MCF 10A (cell line): ENCODE measurements at regions not wholly inside any gene's neighbourhood (a gene's known extent, or its start where the extent isn't known, plus 50 kb on each side); places are given as distances from the start of the nearest gene placed in this dataset.

Experiments used
- BruUV-seq: library from RNA; stranded (reverse); fragments of 400-500 nt; replicated peaks from 2 replicates; lab custom pipeline; 2021; lab: Mats Ljungman, UMichigan
- CTCF ChIA-PET: fragments of 300-600 bp; sonication (Branson Sonifier 250); formaldehyde crosslinking; extraction: SDS; loops from one replicate; lab custom pipeline; 2021; ENCODE audit warnings: antibody characterized with exemption, inconsistent platforms; lab: Yijun Ruan, JAX
- POLR2A ChIA-PET: fragments of 300-600, 350-650 bp; sonication (Branson Sonifier 250); formaldehyde crosslinking; extraction: SDS; loops from one replicate; lab custom pipeline; 2020; ENCODE audit warnings: antibody characterized with exemption, inconsistent platforms; lab: Yijun Ruan, JAX
- DNase-seq: peaks from one replicate; pipeline ENCODE4 v3.0.0-alpha.2; 2018; ENCODE audit not compliant: unreplicated experiment
- H3K27ac Mint-ChIP-seq: one replicate; pipeline ENCODE4 v1.8.0; 2022; ENCODE audit warnings: mild to moderate bottlenecking, low read depth, mixed read lengths; ENCODE audit not compliant: unreplicated experiment
- H3K27me3 Mint-ChIP-seq: one replicate; pipeline ENCODE4 v1.8.0; 2022; ENCODE audit warnings: mixed read lengths; ENCODE audit not compliant: insufficient read depth, unreplicated experiment
- H3K36me3 Mint-ChIP-seq: one replicate; pipeline ENCODE4 v1.8.0; 2022; ENCODE audit warnings: mild to moderate bottlenecking, moderate library complexity, mixed read lengths; ENCODE audit not compliant: insufficient read depth, unreplicated experiment
- H3K4me1 Mint-ChIP-seq: one replicate; pipeline ENCODE4 v1.8.0; 2022; ENCODE audit warnings: mixed read lengths; ENCODE audit not compliant: insufficient read depth, unreplicated experiment
- H3K4me3 Mint-ChIP-seq: one replicate; pipeline ENCODE4 v1.8.0; 2022; ENCODE audit warnings: mild to moderate bottlenecking, moderate library complexity, mixed read lengths; ENCODE audit not compliant: unreplicated experiment
- H3K9me3 Mint-ChIP-seq: one replicate; pipeline ENCODE4 v1.8.0; 2022; ENCODE audit warnings: mixed read lengths; ENCODE audit not compliant: unreplicated experiment
- intact Hi-C: fragments of 100-400 bp; cut with micrococcal nuclease; formaldehyde crosslinking; loops from 2 replicates; pipeline ENCODE4 v1.14.1; 2022
- TF ChIP-seq, protein P1 (sequence below): fragments of 200-600 bp; IDR thresholded peaks from one replicate; pipeline ENCODE4 v1.8.0; 2022; ENCODE audit warnings: antibody characterized with exemption, mild to moderate bottlenecking; ENCODE audit not compliant: unreplicated experiment

DNA sequence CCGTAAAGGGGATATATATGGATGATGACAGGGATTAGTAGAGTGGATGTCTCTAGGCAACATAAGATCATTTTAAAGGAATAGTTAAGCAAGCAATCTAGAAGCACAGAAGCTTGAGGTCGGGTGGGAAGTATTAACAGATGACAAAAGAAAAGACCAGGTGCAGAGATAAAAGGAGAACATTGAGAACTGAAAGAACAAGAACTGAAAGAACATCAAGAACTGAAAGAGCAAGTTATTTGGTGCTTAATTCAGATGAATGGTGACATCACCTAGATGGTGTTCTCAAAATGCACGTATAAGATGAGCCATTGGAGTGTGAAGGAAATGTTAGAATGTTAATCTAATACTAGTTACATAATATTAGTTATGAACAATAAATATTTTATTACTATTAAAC, 224.0 kb upstream of the PDE3A start:
- H3K27me3 Mint-ChIP-seq, result peaks cover 40% of the 10 kb centered on the region
- DNase-seq, result no peak
- no peak overlapping the region for H3K27ac Mint-ChIP-seq
- H3K4me3 Mint-ChIP-seq, result no peak overlapping the region
- ChIA-PET CTCF (no interaction called here), POLR2A (no interaction called here)
- H3K36me3 Mint-ChIP-seq, result no peaks in the 10 kb centered on the region
- TF ChIP-seq, protein P1, sequence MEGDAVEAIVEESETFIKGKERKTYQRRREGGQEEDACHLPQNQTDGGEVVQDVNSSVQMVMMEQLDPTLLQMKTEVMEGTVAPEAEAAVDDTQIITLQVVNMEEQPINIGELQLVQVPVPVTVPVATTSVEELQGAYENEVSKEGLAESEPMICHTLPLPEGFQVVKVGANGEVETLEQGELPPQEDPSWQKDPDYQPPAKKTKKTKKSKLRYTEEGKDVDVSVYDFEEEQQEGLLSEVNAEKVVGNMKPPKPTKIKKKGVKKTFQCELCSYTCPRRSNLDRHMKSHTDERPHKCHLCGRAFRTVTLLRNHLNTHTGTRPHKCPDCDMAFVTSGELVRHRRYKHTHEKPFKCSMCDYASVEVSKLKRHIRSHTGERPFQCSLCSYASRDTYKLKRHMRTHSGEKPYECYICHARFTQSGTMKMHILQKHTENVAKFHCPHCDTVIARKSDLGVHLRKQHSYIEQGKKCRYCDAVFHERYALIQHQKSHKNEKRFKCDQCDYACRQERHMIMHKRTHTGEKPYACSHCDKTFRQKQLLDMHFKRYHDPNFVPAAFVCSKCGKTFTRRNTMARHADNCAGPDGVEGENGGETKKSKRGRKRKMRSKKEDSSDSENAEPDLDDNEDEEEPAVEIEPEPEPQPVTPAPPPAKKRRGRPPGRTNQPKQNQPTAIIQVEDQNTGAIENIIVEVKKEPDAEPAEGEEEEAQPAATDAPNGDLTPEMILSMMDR, result no peak
- no peaks in the 10 kb centered on the region for H3K9me3 Mint-ChIP-seq
- H3K4me1 Mint-ChIP-seq, result no peaks in the 10 kb centered on the region
- no TSS peak for BruUV-seq
- intact Hi-C loops, result no loop called here

DNA sequence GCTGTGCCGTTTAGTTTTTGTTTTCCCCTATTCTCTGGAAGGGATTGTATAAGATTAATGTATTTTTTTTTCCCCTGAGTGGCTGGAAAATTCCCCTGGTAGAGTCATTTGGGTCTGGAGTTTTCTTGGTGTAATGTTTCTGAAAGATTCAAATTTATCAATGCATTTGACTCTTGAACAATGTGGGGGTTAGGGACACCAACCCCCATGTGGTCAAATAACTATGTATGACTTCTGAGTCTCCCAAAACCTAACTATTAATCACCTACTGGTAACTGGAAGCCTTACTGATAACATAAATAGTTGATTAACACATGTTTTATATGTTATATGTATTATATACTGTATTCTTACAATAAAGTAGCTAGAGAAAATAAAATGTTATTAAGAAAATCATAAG, 220.1 kb upstream of the PDE3A start:
- Mint-ChIP-seq H3K36me3 (no peaks in the 10 kb centered on the region), H3K27ac (no peak overlapping the region), H3K9me3 (no peaks in the 10 kb centered on the region), H3K4me1 (no peaks in the 10 kb centered on the region), H3K27me3 (peaks cover 34% of the 10 kb centered on the region), H3K4me3 (no peak overlapping the region)
- no peak for DNase-seq
- TF ChIP-seq, protein P1, result no peak
- intact Hi-C loops, result no loop called here
- CTCF ChIA-PET, result no interaction called here
- BruUV-seq, result no TSS peak
- POLR2A ChIA-PET, result no interaction called here

DNA sequence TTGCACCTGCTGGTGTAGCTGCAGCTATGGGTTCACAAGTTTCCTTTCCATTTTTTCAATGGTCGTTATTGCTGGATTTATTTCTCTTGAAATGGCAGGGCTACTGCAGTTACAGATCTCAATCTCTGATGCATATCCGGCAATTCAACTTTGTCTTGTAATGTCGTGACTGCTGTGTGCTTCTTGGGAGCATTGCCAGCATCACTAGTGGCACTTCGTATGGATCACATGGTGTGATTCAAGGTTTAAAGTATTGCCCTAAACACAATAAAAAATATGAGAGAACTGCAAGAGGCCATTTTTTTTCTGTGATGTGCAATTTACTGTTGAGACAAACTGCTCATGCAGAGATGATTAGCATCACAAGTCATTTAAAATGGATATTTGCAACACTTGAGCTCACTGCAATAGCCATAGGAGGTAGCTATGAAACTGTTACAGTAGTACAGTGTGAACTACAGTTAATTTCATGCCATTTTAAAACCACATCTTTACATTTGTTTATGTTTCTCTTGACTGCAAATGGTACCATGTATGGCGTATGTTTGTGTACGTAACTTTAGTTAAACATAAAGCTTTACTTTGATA, 217.4 kb upstream of the PDE3A start:
- intact Hi-C loops, result no loop called here
- H3K27me3 Mint-ChIP-seq, result peaks cover 12% of the 10 kb centered on the region
- H3K27ac Mint-ChIP-seq, result no peak overlapping the region
- no TSS peak for BruUV-seq
- TF ChIP-seq, protein P1, result no peak
- no peak for DNase-seq
- no peaks in the 10 kb centered on the region for H3K4me1 Mint-ChIP-seq
- ChIA-PET CTCF (interaction anchor here (1.4 kb wide), 1 partner anchor 28 kb away, joined by 3 read pairs; no protein-coding TSS in a partner anchor), POLR2A (no interaction called here)
- H3K4me3 Mint-ChIP-seq, result no peak overlapping the region
- H3K9me3 Mint-ChIP-seq, result no peaks in the 10 kb centered on the region
- no peaks in the 10 kb centered on the region for H3K36me3 Mint-ChIP-seq

DNA sequence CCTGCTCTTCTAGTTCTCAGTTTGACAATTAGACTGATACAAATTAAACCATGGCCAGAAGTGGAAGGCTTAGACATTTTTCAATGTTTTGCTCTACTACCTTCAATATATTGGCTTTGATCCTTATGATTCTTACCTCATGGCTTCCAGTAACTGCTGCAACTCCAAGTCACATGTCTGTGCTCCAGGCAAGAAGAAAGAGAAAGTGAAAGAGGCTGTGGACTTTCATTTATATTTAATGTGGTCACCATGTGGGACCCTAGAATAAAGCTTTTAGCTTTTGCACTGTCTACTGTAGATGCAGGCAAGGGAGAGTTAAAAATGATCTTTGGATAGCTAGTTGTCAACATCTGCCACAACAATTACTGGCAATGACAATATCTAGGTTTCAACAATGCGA, 214.3 kb upstream of the PDE3A start:
- Mint-ChIP-seq H3K4me3 (no peak overlapping the region), H3K4me1 (no peaks in the 10 kb centered on the region), H3K27me3 (peaks cover 6% of the 10 kb centered on the region), H3K36me3 (no peaks in the 10 kb centered on the region), H3K9me3 (no peaks in the 10 kb centered on the region), H3K27ac (no peak overlapping the region)
- CTCF ChIA-PET, result interaction anchor here (1.3 kb wide), 1 partner anchor 14 kb away, joined by 3 read pairs; no protein-coding TSS in a partner anchor
- intact Hi-C loops, result no loop called here
- TF ChIP-seq, protein P1, result no peak
- BruUV-seq, result no TSS peak
- no peak for DNase-seq
- POLR2A ChIA-PET, result no interaction called here
